SU-DHL-6 (cell line): ENCODE measurements at regions not wholly inside any gene's neighbourhood (a gene's known extent, or its start where the extent isn't known, plus 50 kb on each side); places are given as distances from the start of the nearest gene placed in this dataset.

ENCODE experiments used
- H2AFZ ChIP-seq: fragments of 200-600 bp; sonication (generic); 2 replicates; pipeline ENCODE4 v1.6.1; 2014; ENCODE audit warnings: low read depth, mild to moderate bottlenecking, moderate library complexity, mixed read lengths, antibody characterized with exemption, low read length; ENCODE audit not compliant: severe bottlenecking
- H3F3A ChIP-seq: fragments of 200-600 bp; shearing (Covaris generic); 2 replicates; pipeline ENCODE4 v1.6.0; 2016; ENCODE audit warnings: antibody characterized with exemption, mild to moderate bottlenecking; ENCODE audit not compliant: insufficient read depth
- H3K27ac ChIP-seq: fragments of 200-600 bp; sonication (generic); 2 replicates; pipeline ENCODE4 v1.5.1; 2016; ENCODE audit warnings: low read depth, mild to moderate bottlenecking, low read length, moderate library complexity, mixed read lengths
- H3K27me3 ChIP-seq: fragments of 200-600 bp; sonication (generic), shearing (Covaris generic); 2 replicates; pipeline ENCODE4 v1.6.0; 2014; ENCODE audit warnings: mild to moderate bottlenecking, low read length
- H3K36me3 ChIP-seq: fragments of 200-600 bp; sonication (generic); 2 replicates; pipeline ENCODE4 v1.6.1; 2014; ENCODE audit warnings: mild to moderate bottlenecking, low read length, mixed read lengths
- H3K4me2 ChIP-seq: fragments of 300-600, 200-600 bp; shearing (Covaris generic), sonication (generic); 2 replicates; pipeline ENCODE4 v1.6.0; 2014; ENCODE audit warnings: low read length, low read depth, mild to moderate bottlenecking; ENCODE audit not compliant: poor library complexity, severe bottlenecking
- H3K4me3 ChIP-seq: fragments of 200-600 bp; sonication (generic); 2 replicates; pipeline ENCODE4 v1.5.1; 2014; ENCODE audit warnings: antibody characterized with exemption, low read length, mild to moderate bottlenecking, mixed read lengths; ENCODE audit not compliant: insufficient read depth, poor library complexity, severe bottlenecking
- H3K79me2 ChIP-seq: fragments of 200-600 bp; sonication (generic); 2 replicates; pipeline ENCODE4 v1.6.1; 2014; ENCODE audit warnings: mild to moderate bottlenecking, low read length, moderate library complexity; ENCODE audit not compliant: insufficient read depth
- H3K9ac ChIP-seq: fragments of 200-600 bp; sonication (generic); 2 replicates; pipeline ENCODE4 v1.7.0; 2014; ENCODE audit warnings: mild to moderate bottlenecking, low read length
- H3K9me2 ChIP-seq: fragments of 200-600 bp; sonication (generic); replicated peaks from 2 replicates; pipeline ENCODE4 v1.6.1; 2014; ENCODE audit warnings: low read length; ENCODE audit not compliant: insufficient read depth
- H3K9me3 ChIP-seq: fragments of 200-600 bp; sonication (generic); 2 replicates; pipeline ENCODE4 v1.6.1; 2014; ENCODE audit warnings: low read length, mixed read lengths; ENCODE audit not compliant: insufficient read depth
- H4K20me1 ChIP-seq: fragments of 200-600 bp; sonication (generic); 2 replicates; pipeline ENCODE4 v1.6.1; 2014; ENCODE audit warnings: low read depth, mild to moderate bottlenecking, antibody characterized with exemption, low read length, moderate library complexity, mixed read lengths
- CTCF ChIP-seq: fragments of 200-600 bp; sonication (generic); IDR thresholded peaks from one replicate; pipeline ENCODE4 v1.5.1; 2017; ENCODE audit warnings: antibody characterized with exemption, mild to moderate bottlenecking, low read length, moderate library complexity; ENCODE audit not compliant: insufficient read depth, poor library complexity, severe bottlenecking
- EZH2phosphoT487 ChIP-seq: fragments of 200-600 bp; sonication (generic), shearing (Covaris generic); conservative IDR thresholded peaks from 2 replicates; pipeline ENCODE4 v1.6.1; 2018; ENCODE audit warnings: mild to moderate bottlenecking, antibody characterized with exemption, low read length, moderate library complexity, mixed read lengths

DNA sequence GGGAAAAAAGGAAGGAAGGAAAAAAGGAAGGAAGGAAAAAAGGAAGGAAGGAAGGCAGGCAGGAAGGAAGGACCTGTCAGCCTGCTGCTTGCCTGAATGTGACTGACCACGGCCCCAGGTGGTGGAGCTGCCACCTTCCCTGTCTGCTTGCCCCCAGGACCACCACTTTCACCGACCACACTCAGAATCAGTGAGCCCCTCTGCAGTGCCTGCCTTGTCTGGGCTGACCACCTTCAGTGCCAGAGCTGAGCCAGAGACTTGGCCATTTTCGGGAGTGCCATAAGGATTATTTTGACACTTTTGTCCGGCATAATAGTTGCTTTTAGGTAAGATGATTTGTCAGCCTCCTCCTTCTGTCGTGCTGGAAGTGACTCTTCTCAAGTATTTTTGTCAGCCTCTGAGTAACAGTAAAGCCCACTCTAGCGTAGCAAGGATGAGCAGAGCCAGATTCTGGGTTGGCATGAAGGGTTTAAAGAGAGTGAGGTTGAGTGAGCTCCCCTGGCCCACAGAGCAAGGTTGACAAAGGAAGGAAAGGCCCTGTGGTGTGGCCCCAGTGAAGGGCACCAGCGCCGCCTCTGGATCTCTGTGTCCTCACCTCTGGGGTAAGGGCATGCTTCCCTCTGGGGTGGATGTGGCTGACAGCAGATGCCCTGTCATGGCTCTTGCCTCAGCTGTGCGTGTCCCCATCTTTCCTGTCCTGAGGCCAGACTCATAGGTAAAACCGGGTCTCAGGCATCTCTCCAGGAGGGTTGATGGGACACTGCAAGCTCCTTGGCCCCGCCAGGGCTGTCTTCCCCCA, 214.7 kb upstream of the FOXQ1 start:
- Histone ChIP-seq H3K27me3 (peaks cover 11% of the 10 kb centered on the region; the same call in 1 of the 2 replicates), H3K4me2 (no peak overlapping the region), H4K20me1 (no peaks in the 10 kb centered on the region), H3K9ac (no peak overlapping the region), H2AFZ (no peak overlapping the region), H3K9me3 (no peaks in the 10 kb centered on the region), H3K36me3 (no peaks in the 10 kb centered on the region), H3K4me3 (no peak overlapping the region), H3K27ac (no peak overlapping the region), H3K79me2 (no peaks in the 10 kb centered on the region), H3K9me2 (no peaks in the 10 kb centered on the region), H3F3A (no peaks in the 10 kb centered on the region)
- TF ChIP-seq CTCF (no peak), EZH2phosphoT487 (no peak)

DNA sequence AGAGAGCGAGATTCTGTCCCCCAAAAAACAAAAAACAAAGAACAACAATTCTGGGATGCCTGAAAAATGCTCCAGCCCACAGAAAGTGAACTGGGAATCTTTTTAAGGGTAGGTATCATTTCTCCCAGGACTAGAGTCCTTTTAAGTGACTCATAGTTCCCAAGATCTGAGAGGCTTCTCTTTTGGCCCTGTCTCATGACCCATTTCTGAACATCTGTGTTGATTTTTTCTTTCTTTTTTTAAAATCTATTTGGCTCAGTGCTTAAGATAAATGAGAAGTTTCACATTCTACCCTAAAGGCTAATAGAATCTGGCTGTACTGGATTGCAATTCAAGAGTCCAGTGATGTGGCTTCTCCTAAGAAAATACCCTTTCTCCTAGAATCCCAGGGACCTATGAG, 217.6 kb upstream of the FOXQ1 start:
- no peak for TF ChIP-seq CTCF
- TF ChIP-seq EZH2phosphoT487: no peak
- H3F3A ChIP-seq: no peaks in the 10 kb centered on the region
- H3K9ac ChIP-seq: no peak overlapping the region
- no peak overlapping the region for H3K4me2 ChIP-seq
- no peaks in the 10 kb centered on the region for H4K20me1 ChIP-seq
- H3K27me3 ChIP-seq: peaks cover 7% of the 10 kb centered on the region; the same call in 1 of the 2 replicates
- H3K27ac ChIP-seq: no peak overlapping the region
- no peaks in the 10 kb centered on the region for H3K79me2 ChIP-seq
- H3K4me3 ChIP-seq: no peak overlapping the region
- H2AFZ ChIP-seq: no peak overlapping the region
- H3K9me2 ChIP-seq: no peaks in the 10 kb centered on the region
- H3K9me3 ChIP-seq: no peaks in the 10 kb centered on the region
- H3K36me3 ChIP-seq: no peaks in the 10 kb centered on the region

- H3K9me3 ChIP-seq: no peaks in the 10 kb centered on the region
- H3K27ac ChIP-seq: no peak overlapping the region
- TF ChIP-seq CTCF (no peak), EZH2phosphoT487 (no peak)
- H3K9me2 ChIP-seq: no peaks in the 10 kb centered on the region
- no peaks in the 10 kb centered on the region for H4K20me1 ChIP-seq
- H3F3A ChIP-seq: no peaks in the 10 kb centered on the region
- H3K79me2 ChIP-seq: no peaks in the 10 kb centered on the region
- no peaks in the 10 kb centered on the region for H3K36me3 ChIP-seq
- no peak overlapping the region for H3K4me2 ChIP-seq
- no peak overlapping the region for H3K9ac ChIP-seq
- 0 out of 2 replicates have a peak, but pooled peaks cover 4% of the 10 kb centered on the region for H3K27me3 ChIP-seq
- H3K4me3 ChIP-seq: no peak overlapping the region
- no peak overlapping the region for H2AFZ ChIP-seq
These were observed 220.0 kb upstream of the FOXQ1 start for GRCh38 chr6:1091900-1092299.
